HCEC 1CT (cell line): ENCODE measurements at regions not wholly inside any gene's neighbourhood (a gene's known extent, or its start where the extent isn't known, plus 50 kb on each side); places are given as distances from the start of the nearest gene placed in this dataset.

Source experiments
- DNase-seq: peaks from one replicate; pipeline ENCODE4 v3.0.0-alpha.2; 2017

DNA sequence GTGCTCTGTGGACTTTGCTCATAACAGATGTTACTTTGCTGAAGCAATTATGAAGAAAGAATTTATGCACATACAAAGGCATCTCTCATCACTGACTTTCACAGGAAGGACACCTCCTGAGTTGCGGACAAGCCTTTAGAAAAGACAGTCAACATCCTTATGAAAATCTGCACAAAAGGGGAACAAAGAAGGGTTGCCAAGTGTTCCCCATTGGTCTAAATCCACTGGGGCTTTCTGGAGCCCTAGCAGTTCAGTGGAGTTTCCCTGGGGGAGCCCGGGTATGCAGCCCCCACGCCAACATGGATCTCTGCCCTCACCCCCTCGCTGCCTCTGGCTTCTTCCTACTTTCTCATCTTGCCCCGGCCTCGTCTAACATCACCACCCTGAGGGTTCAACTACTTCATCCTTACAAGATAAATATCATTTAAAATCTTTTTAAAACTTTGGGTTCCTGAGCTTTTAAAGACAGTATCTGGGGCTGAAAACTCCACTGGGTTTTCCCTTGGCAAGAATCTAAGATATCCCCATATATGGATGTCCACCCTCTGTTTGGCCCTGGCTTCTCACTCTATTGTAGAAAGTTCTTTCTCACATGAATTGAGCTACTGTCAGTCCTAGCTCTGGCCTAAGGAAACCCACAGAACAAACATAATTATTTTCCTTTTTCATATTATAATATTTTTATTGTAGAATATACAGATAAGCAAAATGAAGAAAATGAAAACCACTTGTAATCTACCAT is 207.9 kb upstream of the RGMA start:
- no peak for DNase-seq

DNA sequence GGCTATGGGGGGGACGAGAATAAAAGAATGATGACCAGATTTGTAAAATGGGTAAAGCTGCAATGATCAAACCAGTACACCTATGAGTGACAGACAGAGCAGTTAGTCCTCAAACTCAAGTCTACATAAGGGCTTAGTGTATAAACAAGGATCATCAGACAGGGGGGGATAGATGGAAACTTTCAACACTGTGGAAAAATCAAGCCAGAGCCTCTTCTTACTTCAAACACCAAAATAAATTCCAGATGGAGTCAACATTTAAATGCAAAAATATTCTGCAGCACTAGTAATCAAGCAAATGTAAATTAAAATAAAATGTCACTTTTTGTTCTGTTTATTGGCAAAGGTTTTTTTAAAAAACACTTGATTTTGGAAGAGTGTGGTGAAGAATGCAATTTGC is 205.9 kb upstream of the RGMA start:
- DNase-seq: no peak

DNA sequence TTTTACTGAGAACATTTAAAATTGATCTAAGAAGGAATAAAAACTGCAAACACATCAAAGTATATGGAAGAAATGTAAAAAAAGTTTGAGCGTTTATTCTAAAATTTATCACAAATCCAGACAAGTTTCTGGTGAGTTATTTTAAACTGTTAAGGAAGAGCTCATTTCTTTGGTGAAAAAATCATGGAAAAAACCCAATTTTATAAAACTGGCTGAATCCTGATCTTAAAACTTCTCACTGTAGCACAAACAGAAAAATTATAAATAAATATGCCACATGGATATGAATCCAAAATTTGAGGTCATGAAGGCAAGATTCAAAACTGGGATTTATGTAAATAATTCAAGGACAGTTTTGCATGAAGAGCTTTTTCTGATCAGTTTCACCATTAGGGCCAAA is 205.1 kb upstream of the RGMA start:
- no peak for DNase-seq

DNA sequence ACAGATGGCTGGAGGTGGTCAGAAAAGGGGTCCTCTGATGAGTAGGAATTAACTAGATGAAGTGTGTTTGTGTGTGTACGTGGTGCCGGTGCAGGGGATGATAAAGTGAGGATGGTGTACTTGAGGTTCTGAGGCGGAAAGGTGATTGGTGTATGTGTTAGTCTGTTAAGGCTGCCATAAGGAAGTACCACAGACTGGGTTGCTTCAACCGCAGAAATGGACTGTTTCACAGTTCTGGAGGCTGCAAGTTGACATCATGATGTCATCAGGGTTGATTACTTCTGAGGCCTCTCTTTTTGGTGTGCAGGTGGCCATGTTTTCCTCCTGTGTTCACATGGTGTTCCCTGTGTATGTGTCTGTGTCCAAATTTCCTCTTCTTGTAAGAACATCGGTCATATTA is 202.4 kb upstream of the RGMA start:
- DNase-seq: no peak

DNA sequence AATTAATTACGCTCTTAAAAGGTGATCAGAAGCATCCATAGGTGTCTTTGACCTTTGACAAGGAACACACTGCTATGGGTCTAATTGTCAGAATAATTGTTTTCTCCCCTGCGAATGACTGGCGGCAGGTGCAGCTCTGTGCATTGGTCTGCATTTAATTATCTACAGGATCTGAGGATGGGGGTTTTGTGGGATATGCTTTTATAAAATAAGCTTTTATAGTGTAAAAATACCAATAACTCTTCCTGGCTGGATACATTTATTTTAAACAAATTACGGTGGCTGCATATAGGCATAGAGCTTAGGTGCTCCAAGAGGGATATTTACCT is 201.6 kb upstream of the RGMA start:
- no peak for DNase-seq

DNA sequence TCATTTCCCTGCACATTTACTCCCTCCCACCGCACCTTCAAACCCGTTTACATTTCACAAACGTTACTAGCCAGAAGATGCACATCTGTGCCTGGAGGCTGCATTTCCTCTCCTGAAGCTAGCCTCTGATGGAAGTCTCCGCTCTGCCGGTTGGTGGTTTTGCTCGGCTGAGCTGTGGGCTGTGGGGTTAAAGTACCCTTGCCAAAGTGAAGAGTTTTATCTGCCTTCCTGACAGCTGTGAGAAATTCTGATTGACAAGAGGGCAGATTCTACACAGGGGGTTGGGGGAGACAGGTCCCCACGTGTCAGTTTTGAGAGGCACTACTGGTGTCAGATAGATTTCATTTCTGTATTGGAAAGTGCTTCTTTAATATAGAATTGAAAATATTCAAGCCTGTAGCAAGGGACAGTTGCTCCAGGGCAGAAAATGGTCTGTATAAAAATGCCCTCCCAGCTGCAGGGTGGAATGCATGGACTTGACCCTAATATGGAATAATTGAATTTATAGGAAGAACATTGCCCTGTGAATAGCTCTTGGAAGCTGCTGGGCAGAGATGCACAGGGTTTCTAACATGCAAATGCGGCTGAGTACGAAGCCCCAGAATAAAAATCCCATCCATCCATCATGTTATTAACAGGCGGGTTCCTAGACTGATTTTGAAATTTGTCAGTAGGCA is 201.1 kb upstream of the RGMA start:
- no peak for DNase-seq

DNA sequence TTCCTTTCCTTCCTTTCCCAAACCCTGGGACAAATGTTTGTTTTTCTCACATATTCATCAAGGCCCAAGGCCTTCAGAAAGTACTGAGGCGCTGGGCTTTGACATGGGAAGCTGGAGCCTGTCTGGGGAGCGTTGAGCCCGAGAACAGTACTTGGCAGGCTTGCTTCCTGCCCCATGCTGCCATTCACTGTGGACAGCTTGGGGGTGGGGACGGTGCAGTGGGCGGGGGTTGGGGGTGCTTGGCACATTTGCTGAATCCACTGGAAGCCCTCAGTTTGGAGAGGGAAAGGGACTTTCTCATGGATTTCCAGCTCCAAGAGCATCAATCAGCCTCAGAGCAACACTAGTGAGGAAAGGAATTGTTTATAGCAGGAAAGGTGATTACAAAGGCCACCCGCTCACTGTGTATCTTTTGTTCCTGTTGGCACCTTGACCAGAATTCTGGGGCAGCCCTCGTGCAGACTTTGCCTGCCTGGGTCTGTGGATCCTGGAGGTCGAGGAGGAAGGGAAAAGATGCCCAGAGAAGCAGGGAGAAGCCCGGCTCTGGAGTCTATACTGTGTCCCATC is 199.8 kb upstream of the RGMA start:
- no peak for DNase-seq

DNA sequence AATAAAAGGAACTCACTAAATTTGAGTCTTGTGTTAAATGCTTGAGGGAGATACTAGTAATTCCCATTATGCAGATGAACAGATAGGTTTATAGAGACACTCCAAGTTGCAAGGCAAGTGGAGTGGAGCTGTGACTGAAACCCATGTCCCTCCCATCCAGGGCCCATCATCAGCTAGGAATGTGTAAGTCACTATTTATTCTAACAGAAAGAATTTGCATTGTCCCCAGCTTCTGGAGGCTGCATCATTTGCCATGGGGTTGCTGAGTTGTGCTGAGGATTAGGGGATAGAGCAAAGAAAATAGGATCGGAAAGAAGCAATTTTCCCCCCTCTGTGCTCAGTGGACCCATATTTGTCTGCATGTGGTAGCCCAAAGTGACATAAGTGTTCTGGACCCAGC is 197.4 kb upstream of the RGMA start:
- no peak for DNase-seq

DNA sequence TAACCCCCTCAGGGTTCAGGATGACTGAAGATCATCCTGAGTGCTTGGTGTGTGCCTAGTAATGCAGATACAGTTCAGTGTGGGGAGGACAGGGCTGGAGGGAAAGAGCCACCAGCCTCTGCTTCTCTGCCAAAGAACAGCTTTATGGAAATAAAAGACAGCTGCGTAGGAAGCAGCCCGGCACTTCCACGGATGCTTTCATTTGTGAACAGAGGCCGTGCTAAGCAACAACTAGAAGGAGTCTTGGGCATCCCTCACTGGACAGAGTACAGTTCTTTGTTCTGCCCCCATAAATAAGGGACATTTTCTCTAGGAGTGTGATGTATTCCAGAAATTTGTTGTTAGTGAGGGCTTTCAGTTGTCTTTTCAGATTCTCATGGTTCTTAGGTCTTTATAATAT is 194.8 kb upstream of the RGMA start:
- DNase-seq: no peak

DNA sequence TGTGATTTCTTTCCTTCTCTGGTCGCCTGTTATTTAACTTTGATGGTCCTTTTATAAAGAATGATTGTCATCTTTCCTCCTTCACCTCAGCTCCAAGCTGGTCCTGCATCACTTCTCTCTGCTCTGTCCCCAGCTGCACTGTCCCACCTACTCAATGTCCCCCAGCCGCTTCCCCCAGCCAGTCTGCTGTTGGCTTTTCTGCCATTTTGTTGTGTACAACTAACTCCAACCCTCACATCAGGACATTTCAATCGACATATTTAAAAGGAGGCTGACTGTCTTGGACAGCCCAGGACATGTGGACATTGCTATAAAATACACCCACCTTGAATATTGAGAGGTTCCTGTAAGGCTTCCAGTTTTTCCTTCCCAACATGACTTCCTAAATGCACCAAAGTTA is 193.8 kb upstream of the RGMA start:
- no peak for DNase-seq

DNA sequence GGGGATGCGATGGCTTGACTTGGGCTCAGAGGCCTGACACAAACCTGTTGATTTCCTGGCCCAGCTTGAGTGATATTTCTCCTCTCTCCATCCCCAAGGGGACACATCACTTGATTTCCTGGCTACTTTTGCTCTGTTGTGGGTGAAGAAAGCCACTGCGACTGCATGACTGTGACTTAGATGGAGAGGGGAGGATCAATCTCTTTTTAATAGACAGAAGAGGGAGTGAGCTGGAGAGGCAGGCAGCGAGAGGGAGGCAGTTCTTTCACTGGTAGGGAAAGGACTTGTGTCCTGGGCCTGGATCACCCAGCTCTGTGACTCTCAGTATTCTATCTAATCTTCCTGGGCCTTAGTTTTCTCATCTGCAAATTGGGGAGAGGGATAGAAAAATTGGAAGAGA is 189.8 kb upstream of the RGMA start:
- DNase-seq: no peak

DNA sequence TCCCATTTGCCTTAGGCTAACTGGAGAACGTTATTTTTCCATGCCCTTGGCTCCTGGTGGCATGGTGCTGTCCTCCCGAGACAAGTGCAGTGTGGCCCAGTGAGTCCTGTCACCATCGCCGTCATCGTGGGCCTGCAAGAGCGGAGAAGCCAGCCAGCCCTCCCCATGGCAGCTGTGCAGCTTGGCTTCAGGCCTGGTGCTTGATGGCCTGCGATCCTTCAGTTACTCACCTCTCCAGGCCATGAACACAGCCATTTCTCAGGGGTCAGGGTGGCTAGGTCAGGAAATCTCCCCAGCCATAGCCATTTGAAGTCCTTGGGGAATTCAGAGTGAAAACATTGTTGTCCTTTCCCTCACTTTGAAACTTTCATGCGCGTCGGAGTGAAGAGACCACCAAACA is 189.0 kb upstream of the RGMA start:
- no peak for DNase-seq

DNA sequence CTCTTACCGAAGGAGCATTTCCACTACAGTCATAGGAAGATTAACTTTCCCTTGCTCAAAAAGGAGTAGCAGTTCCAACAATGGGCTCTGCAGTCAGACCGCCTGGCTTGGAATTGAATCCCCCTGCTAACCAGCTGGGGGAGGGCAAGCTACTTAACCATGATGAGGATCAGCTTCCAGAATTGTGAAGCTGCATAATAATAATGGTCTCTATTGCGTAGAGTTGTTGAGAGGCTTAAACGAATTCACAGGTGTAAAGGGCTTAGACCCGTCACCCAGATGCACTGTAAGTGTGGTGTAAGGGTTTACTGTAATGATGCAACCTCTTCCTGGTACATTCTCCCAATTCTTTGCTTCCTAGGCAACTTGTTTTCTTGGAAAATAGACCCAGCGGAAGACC is 185.2 kb upstream of the RGMA start:
- no peak for DNase-seq

DNA sequence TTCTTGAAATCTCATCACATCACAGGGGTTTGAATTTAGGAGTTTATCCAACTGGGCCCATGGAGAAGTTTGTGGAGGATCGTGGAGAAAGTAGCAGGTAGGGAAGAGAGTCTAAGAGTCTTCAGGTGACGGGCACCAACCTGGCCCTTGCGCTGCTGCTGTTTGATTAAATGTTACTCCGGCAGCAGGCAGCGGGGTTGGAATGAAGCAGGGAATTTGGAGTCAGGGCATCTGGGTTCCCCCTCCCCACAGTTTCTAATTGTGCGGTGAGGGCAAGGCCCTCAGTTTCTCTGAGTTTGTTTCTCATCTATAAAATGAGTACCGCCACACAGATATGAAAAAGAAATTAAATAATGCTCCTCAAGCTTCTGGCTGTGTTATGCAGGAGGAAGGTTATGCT is 182.9 kb upstream of the RGMA start:
- no peak for DNase-seq

DNA sequence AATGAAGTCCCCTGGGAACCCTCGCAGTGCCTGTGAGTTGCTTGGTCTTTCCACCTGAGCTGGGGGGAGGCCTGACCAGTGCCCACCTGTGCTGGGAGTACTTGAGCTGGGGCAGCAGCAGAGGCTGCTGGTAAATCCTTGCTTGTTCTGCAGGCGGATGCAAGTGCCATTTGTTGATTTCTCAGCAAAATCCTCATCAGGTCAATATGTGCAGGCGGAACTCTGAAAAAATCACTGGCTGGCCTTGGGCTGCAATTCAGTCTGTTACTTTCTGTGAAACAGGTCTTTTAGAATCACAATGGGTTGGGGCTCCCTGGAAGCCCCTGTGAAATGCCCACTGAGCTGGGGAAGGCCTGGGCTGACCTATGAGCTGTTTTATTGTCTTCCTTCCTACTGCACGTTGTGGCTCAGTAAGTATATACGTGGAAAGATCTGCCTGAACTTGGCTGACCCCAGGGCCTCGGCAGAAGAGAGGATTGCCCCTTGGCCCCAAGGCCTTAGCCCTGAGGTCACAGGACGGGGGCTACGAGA is 182.0 kb upstream of the RGMA start:
- DNase-seq: no peak

DNA sequence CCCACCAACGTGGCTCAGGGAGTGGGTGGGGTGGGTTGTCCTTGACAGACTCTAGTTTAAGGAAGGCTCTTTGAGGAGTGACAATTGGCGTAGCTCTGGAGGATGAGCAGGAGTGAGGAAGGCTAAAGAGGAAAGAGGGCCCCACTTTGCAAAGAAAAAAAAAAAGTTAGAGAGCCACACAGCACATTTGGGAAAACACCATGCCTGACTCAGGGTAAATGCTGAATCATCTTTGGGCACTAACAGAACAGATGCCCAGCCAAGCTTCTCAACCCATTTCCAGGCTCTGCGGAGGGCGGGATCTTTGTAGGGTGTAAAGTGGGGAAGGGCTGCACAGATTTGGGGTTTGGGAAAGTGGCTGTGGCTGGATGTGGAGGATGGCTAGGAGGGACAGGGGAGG is 179.1 kb upstream of the RGMA start:
- no peak for DNase-seq

DNA sequence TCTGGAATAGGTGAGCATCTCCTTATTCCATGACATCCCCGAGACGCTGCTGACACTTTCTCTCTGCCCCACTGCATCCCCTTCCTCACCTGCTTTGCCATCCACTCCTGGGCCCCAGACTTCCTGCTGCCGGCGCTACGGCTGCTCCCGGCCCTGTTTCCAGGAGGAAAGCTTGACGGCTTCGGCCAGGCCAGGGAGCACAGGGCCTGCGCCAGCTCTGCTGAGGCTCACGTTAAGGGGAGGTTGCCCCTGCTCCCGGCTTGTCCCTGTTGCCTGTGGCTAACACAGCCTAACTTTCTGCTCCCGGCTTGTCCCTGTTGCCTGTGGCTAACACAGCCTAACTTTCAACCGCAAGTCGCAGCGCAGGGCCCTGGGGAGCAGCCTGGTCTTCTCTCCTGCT is 177.3 kb upstream of the RGMA start:
- DNase-seq: no peak

DNA sequence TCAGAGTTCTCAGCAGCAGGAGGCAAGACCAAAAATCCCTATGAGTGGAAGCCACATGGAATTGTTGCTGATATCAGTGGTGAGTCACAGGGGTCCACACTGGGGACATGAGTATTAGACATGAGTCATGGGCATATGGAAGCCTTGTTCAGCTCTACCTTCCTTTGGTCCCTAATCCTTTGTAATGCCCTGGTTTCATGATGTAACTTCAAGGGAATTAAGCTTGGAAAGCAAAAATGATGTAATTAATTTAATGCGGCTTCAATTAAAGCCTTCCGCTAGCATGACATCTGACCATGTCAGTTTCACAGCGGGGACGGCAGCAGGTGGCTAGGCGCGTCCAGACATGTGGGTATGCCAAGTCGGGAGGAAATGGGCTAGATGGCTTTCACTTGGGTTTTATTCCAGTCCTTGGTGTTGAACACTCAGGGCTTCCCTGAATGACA is 176.1 kb upstream of the RGMA start:
- no peak for DNase-seq

DNA sequence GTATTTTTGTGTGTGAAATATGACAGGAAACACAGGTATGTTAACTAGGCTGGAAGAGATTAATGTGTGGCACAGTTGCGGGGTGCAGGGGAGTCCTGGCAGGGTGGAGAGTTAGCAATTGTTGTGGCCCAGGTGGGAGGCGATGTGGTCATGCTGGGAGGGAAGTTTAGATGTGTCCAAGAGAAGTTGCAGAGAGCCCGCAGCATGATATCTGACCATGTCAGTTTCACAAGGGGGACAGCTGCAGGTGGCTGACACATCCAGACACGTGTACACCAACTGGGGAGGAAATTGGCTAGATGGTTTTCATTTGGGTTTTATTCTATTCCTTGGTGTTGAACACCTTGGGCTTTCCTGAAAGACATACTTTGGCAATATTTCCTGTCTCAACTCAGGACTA is 172.8 kb upstream of the RGMA start:
- DNase-seq: no peak

DNA sequence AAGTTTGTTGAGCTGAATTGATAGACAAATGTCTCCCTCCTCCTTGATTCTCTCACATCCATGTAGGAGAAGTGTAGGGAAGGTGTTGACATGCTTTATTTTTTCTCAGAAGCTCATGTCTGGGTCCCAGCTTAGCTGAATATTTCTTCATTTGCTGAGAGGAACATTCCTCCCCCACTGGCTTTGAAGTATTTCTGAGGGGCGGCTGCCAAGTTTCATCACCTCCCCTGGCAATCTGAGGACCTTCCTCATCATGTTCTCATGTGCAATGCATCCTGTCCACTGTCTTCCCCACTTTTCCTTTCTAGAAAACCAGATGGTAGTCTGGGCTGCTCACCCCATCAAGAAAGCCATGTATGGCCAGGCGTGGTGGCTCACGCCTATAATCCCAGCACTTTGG is 168.9 kb upstream of the RGMA start:
- DNase-seq: no peak

DNA sequence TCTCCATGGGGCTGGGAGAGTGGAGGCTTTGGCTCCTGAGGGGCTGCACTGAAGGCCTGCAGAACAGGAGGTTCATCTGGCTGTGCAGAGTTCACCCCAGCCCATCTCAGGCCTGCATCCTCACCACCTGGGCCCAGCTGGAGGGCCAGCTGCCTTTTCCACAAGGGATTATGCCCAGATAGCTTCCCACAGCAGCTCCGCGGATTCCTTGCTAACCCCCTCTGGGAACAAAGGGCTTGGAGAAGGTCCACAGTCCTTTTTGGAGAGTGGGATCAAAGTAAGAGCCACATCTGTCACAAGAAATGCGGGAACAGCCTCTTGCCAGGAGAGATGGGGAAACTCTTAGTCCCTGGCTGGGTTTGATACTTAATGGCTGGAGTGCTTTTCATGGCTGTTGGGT is 164.7 kb upstream of the RGMA start:
- no peak for DNase-seq

DNA sequence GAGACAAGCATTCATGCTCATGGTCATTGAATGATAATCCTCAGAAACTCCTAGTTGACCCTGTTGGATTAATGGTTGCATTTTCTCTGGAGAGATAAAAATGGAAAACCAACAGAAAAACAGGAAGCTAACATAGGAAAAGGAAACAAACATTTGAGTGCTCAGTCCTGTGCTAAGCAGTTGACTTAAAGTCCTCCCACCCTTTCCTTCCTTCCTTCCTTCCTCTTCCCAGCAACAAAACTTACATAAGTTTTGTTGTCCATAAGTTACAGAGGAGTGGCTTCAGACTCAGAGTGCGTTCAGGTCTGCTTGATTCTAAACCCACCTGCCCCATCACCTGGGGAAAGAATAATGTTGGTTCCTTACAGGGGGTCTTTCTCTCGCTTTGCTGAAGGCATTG is 163.8 kb upstream of the RGMA start:
- DNase-seq: no peak

DNA sequence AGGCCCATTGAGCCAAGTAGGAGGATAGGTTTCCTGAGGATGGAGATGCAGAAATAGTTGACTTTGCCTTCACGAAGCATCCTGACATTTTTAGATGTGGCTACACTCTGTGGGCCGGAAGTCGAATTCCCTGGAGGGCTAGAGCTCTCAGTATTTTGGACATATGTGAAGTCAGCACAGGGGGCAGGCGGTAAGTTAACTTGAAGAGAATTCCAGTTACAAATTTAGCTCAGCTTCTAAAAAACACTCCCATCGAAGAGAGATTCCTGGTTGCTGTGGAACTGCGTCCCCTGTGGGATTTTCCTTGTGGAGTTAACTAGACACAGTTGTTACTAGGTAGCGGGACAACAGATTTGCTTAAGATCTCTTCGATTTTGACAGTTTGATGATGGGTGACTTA is 161.9 kb upstream of the RGMA start:
- DNase-seq: no peak

DNA sequence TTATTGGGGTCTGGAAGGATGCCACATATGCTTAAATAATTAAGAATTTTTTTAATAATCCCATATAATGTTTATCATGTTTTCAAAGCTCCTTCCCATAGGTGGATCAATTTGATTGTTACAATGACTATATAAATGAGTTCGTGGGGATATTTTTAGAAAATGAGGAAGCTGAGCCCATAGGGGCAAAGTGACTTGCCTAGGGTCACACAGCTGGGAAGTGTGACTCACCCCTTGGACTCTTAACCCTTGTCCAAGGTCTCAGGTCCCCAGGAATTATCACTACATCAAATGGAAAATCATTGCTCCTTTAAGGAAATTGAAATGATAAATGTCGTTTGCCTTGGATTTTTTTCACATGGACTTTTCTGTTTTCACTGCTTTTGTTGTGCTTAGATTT is 161.2 kb upstream of the RGMA start:
- no peak for DNase-seq

DNA sequence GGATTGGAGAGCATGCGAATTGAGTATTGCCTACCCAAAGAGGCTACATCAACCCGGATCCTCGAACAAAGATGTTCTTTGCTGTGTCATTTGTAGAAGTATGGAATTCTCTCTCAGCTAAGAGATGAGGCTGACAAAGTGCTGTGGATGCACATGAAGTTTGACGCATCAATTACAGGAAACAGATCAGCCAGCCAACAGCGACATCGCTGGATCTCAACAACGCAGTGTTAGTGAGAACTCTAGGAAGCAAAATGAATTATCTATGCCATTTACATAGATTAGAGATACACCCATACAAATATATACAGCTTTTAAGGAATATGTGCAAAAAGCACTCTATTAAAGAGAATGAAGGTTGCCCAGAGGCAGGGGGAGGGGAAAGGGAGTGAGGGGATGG is 160.6 kb upstream of the RGMA start:
- DNase-seq: no peak
